ENCODE measurements at regions not wholly inside any gene's neighbourhood (a gene's known extent, or its start where the extent isn't known, plus 50 kb on each side); places are given as distances from the start of the nearest gene placed in this dataset.

- H3T11ph ChIP-seq (ENCODE audit: low read length), result no peak overlapping the region
- H3K56ac ChIP-seq (ENCODE audit: insufficient read length, low read depth, low read length), result no peak overlapping the region
- H3K18ac ChIP-seq (ENCODE audit: insufficient read length, low read depth, low read length), result no peak overlapping the region
- no peak overlapping the region for H2BK20ac ChIP-seq (ENCODE audit: low read depth, low read length, poor library complexity, severe bottlenecking)
- no peaks in the 10 kb centered on the region for H3K27me3 ChIP-seq (ENCODE audit: insufficient read depth, low read length)
- H4K20me1 ChIP-seq (ENCODE audit: control insufficient read depth, insufficient read depth, insufficient read length), result no peaks in the 10 kb centered on the region
- H3K14ac ChIP-seq (ENCODE audit: insufficient read depth, low read length), result no peak overlapping the region
- H2AFZ ChIP-seq (ENCODE audit: low read length), result no peak overlapping the region
- H4K5ac ChIP-seq (ENCODE audit: insufficient read length, low read depth, low read length), result no peak overlapping the region
- no peak overlapping the region for H3K4ac ChIP-seq (ENCODE audit: low read depth, low read length)
- no peaks in the 10 kb centered on the region for H3K9me3 ChIP-seq (ENCODE audit: control insufficient read depth, low read depth, low read length)
- Mint-ChIP-seq H3K36me3 (ENCODE audit: insufficient read depth in 1 of 3, low read depth in 3 of 3) (peaks cover 7 to 14% (median 8%) of the 10 kb centered on the region in 3 experiments), H3K4me1 (peaks cover 10 to 17% of the 10 kb centered on the region in 2 experiments), H3K4me3 (no peak overlapping the region; a peak in 1 of 5 replicates), H3K27ac (no peak overlapping the region), H3K27me3 (ENCODE audit: low read depth) (no peaks in the 10 kb centered on the region; the same call in 1 of the 2 replicates), H3K9me3 (peaks cover 10 to 11% of the 10 kb centered on the region in 2 experiments)
- no peak overlapping the region for H3K9ac ChIP-seq (ENCODE audit: extremely low read depth, insufficient read length, low read length)
- H2BK15ac ChIP-seq (ENCODE audit: low read depth, low read length), result no peak overlapping the region
- H3K4me2 ChIP-seq (ENCODE audit: insufficient read depth, insufficient read length, low read length), result no peak overlapping the region
- no CpG with 5 or more reads among the region's 6 CpGs for WGBS (ENCODE audit: extremely low coverage, insufficient read length, low lambda C conversion rate)
- H3K27ac ChIP-seq (ENCODE audit: insufficient read length, low read depth, low read length), result no peak overlapping the region
- no peaks in the 10 kb centered on the region for H3K79me1 ChIP-seq (ENCODE audit: insufficient read depth, low read depth, low read length, poor library complexity, severe bottlenecking)
- H2BK120ac ChIP-seq (ENCODE audit: low read depth, low read length, poor library complexity, severe bottlenecking), result no peak overlapping the region
- peaks cover 2% of the 10 kb centered on the region for H3K4me1 ChIP-seq (ENCODE audit: insufficient read depth, low read length)
- H2BK5ac ChIP-seq (ENCODE audit: insufficient read length, low read length), result no peak overlapping the region
- H2BK12ac ChIP-seq (ENCODE audit: insufficient read length, low read depth, low read length), result no peak overlapping the region
- no peak overlapping the region for H3K23ac ChIP-seq (ENCODE audit: insufficient read length, low read depth, low read length)
- H3K23me2 ChIP-seq (ENCODE audit: insufficient read length, low read depth, low read length, poor library complexity, severe bottlenecking), result no peaks in the 10 kb centered on the region
- H2AK5ac ChIP-seq (ENCODE audit: insufficient read length, low read length), result no peak overlapping the region
- TF ChIP-seq, protein P1, sequence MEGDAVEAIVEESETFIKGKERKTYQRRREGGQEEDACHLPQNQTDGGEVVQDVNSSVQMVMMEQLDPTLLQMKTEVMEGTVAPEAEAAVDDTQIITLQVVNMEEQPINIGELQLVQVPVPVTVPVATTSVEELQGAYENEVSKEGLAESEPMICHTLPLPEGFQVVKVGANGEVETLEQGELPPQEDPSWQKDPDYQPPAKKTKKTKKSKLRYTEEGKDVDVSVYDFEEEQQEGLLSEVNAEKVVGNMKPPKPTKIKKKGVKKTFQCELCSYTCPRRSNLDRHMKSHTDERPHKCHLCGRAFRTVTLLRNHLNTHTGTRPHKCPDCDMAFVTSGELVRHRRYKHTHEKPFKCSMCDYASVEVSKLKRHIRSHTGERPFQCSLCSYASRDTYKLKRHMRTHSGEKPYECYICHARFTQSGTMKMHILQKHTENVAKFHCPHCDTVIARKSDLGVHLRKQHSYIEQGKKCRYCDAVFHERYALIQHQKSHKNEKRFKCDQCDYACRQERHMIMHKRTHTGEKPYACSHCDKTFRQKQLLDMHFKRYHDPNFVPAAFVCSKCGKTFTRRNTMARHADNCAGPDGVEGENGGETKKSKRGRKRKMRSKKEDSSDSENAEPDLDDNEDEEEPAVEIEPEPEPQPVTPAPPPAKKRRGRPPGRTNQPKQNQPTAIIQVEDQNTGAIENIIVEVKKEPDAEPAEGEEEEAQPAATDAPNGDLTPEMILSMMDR (conservative IDR thresholded peaks at IDR 0.05), result no peak
- no peak overlapping the region for H4K91ac ChIP-seq (ENCODE audit: insufficient read length, low read depth, low read length)
- H4K8ac ChIP-seq (replicated peaks; ENCODE audit: insufficient read length, low read depth, low read length), result no peak overlapping the region
- no peaks in the 10 kb centered on the region for H3K79me2 ChIP-seq (ENCODE audit: insufficient read depth, low read length)
- no peak for DNase-seq
Observed at GRCh38 chr13:50235604-50236342, 220.5 kb downstream of the KCNRG start.

Data from H9 (cell line).